CD4-positive, alpha-beta T cell treated with Interleukin-4 for 1 hour (primary cell): ENCODE measurements at regions not wholly inside any gene's neighbourhood (a gene's known extent, or its start where the extent isn't known, plus 50 kb on each side); places are given as distances from the start of the nearest gene placed in this dataset.
"Not testable (repeated sequence)": the region's sequence is repeated elsewhere in the genome, so short reads cannot be mapped to it uniquely, and the experiment has no call there.

Experiments
- DNase-seq, 2 donors: peaks; one replicate each; pipeline ENCODE4 v3.0.0-alpha.2; 2020 to 2022

DNA sequence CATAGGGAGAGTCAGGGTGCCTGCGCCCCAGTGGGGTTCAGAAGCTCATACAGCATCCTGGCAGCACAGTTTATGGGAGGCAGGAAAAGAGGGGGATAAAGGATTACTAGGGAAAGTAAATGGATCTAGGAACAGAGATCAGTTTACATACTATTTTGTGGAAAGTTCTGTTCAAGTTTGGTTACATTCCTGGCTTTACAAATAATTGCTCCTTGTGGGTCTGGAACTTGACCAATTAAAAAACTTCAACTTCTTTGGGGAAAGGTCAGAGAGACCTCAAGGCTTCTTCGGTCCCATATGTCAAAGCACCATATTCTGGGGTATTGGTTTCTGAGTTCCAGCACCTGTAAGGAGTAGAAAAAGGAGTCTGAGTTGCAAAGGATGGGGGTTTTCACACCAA is 64.1 kb downstream of the ZDHHC19 start:
- DNase-seq = no peak

DNA sequence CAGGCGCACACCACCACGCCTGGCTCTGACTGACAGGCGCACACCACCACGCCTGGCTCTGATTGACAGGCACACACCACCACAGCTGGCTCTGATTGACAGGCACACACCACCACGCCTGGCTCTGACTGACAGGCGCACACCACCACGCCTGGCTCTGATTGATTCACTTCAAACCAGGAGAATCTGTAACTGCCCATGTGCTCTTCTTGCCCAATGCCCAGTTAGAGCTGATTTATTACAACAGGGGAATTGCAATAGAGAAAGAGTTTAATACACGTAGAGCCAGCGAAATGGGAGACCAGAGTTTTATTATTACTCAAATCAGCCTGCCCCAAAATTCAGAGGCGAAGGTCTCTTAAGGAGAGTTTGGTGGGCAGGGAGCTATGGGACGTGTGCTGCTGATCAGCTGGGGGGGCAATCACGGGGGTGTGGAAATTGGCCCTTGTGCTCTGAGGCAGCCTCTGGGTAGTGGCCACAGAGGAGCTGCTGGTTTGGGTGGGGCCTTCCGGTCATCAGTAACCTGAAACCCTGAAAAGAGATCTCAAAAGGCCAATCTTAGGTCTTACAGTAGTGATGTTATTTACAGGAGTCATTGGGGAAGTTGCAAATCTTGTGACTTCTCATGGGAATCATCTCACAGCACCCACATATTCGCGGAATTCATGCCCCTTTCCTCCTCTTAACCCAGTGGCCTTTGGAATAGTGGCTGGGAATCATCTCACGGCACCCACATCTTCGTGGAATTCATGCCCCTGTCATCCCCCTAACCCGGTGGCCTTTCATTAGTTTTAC is 63.8 kb upstream of the TFRC start:
- DNase-seq = no peak

DNA sequence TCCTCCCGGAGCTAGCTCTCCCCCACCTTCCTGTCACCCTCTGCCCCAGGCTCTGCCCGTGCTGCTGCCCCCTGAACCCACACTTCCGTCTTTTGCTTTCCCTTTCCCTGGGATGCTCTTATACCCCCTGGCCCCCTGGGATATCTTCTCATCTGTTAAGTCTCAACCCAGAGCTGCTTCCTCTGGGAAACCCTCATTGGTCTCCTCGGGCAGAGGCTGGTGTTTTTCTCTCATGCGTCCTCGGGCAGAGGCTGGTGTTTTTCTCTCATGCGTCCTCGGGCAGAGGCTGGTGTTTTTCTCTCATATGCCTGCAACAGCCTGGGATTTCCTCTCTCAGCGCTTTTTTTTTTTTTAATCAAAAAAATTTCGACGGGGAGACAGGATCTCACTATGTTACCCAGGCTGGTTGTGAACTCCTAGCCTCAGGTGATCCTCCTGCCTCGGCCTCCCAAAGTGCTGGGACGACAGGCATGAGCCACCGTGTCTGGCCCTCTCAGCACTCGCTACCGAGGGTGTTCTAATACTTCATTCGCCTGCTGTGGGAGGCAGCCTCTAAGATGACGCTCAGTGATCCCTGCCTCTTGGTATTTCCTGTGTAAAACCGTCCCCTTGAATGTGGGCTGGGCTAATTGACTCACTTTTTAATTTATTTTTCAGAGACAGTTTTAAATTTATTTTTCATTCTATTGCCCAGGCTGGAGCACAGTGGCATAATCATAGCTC is 62.7 kb upstream of the TFRC start:
- peak; percentile 29 to 55 for DNase-seq

DNA sequence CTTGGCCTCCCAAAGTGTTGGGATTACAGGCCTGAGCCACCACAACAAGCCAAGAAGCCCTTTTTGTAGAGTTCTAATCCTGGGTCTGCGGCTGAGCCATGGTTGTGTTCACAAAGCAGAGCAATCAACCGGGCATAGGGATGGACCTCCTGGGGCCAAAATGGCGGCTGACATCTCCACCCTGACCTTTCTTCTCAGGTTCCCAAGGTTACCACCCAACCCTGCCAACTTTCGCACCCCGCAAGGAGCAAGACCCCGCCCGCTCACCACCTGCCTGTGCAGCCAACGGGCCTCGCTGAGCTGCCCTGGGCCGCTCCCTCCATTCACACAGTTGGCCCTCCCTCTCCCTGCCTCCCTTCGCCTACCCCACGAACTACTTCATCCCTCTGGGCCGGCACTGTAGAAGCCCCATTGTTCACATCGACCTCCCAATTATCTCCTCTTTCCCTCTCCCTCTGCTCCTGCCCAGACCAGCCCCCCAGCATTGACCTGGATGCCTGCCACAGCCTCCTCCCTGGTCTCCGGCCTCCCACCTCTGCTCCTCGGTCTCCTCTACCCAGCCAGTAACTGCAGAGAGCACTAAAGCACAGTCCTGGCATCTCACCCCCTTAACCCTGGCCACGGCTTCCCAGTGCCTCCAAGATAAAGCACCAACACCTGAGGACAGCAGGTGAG is 62.0 kb upstream of the TFRC start:
- no peak for DNase-seq

DNA sequence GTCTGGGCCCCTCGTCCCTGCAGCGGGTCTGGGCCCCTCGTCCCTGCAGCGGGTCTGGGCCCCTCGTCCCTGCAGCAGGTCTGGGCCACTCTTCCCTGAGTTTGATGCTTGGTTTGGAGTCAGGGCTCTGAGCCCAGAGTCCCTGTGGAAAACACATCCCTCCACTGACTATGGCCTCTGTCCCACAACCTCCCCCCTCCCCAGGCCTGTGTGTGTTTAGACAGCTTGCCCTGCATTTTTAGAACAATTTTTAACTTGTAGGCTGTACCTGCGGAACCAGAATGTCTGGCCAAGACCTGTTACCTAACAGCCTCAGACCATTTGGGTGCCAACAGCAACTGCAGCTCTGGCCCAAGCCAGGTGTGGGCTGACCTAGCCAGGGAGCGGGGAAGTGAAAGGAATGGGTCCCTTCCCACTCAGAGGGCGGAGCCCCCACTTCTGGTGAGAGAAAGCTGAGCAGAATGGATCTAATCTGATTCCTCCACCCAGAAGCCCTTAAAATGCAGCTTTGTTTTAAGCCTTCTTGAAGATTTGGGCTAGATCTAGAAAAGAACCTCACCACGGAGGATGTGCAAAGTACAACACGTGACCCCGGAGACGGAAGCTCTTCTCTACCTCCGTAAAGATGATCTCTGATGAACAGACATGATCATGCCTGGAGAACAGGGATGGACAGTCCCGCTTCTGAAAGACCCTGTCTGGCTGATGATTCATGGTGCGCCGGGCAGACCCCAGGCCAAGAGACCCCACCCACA is 60.5 kb upstream of the TFRC start:
- no peak for DNase-seq

DNA sequence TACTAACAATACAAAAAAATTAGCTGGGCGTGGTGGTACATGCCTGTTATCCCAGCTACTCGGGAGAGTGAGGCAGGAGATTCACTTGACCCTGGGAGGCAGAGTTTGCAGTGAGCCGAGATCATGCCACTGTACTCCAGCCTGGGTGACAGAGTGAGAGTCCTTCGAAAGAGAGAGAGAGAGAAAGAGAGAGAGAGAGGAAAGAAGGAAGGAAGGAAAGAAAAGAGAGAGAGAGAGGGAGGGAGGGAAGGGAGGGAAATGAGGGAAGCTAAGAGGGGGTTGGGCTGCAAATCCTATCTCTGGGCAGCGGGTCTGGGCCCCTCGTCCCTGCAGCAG is 59.9 kb upstream of the TFRC start:
- DNase-seq = no peak

DNA sequence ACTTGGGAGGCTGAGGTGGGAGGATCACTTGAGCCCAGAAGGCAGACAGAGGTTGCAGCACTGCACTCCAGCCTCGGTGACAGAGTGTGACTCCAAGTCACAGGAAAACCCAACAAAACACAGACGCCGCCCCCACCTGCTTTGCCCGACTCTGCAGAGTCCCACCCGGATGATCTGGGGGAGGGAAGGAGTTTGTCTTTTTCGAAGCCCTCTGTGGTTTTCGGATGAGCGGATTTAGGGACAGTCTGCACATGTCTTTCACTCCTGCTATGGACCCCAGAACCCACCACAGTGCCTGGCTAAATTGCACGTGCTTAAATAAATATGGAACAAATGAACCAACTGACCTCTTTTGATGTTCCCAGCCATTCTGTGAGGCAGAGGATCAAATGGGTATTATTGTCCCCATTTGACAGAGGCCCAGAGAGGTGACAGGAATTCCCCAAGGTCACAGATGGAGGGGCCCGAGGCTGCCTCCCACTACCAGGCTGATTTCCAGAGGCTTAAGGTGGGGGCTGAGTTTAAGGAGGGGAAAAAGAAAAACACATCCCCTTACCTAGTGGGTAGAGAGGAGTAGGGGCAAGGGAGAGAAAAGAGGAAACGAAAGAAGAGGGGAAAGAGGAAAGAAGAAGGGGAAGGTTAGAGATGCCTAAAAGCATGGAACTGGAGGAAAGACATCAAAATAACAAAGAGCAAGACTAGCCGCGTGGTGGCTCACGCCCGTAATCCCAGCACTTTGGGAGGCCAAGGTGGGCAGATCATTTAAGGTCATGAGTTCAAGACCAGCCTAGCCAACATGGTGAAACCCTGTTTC is 59.4 kb upstream of the TFRC start:
- DNase-seq = no peak

DNA sequence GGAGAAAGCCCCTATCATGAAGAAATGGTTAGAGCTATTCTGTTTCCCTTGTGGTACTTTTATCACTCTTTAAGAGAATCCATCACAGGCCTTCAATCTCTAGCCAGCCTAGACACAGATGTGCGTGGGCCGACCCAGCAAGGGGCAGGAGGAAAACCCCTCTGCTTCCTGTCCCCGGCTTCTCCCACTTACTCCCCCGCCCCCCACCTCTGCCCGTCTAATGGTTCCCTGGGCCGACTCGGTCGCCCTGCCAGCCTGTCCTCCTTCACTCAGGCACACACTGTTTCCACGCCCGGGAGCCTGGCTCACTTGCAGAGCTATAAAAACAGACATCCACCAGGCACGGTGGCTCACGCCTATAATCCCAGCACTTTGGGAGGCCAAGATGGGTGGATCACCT is 58.3 kb upstream of the TFRC start:
- DNase-seq = no peak

DNA sequence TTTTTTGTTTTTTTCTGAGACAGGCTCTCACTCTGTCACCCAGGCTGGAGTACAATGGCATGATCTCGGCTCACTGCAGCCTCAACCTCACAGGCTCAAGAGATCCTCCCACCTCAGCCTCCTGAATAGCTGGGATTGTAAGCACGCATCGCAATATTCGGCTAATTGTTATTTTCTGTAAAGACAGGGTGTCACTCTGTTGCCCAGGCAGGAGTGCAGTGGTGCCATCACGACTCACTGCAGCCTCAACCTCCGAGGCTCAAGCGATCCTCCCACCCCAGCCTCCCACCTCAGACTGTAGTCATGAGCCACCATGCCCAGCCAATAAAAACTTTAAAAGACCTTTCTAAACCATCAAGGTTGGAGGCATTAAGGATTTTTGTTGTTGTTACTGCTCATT is 57.4 kb upstream of the TFRC start:
- no peak for DNase-seq

DNA sequence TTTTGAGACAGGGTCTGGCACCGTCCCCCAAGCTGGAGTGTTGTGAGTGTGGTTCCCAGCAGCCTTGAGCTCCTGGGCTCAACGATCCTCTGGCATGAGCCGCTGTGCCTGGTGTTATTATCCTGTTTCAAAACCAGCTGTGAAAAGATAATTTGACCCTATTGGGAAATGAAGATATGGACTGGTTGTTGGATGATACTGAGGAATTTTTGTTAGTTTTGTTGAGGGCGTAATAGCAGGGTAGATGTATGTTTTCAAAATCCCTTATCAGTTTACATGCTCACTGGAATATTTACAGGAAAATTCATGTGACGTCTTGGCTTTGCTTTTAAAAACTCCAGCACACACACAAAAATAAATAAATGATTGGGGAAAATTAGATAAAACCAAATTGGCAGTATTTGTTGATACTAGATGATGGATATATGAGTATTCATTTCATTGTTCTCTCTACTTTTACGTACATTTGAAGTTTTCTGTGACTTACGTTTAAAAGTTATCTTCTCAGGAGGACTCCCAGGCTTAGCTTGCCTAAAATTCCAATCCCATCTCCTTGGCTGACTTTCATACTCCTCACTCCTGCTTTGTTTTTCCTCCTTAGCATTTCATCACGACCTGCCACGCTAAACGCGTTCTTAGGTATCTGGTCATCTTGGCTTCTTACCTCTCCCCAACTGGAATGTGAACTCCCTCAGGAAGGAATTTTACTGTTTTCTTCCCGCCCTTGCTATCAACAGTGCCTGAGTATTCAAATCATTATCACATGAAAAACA is 56.8 kb upstream of the TFRC start:
- no peak for DNase-seq

DNA sequence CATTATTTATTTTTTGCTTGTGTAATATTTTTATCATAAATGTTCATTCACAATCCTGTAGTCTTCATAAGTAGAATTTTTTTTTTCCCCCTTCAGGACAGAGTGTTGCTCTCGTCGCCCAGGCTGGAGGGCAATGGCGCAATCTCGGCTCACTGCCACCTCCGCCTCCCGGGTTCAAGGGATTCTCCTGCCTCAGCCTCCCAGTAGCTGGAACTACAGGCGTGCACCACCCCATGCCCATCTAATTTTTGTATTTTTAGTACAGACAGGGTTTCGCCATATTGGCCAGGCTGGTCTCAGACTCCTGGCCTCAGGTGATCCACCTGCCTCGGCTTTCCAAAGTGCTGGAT is 54.7 kb upstream of the TFRC start:
- DNase-seq = not testable (repeated sequence)

DNA sequence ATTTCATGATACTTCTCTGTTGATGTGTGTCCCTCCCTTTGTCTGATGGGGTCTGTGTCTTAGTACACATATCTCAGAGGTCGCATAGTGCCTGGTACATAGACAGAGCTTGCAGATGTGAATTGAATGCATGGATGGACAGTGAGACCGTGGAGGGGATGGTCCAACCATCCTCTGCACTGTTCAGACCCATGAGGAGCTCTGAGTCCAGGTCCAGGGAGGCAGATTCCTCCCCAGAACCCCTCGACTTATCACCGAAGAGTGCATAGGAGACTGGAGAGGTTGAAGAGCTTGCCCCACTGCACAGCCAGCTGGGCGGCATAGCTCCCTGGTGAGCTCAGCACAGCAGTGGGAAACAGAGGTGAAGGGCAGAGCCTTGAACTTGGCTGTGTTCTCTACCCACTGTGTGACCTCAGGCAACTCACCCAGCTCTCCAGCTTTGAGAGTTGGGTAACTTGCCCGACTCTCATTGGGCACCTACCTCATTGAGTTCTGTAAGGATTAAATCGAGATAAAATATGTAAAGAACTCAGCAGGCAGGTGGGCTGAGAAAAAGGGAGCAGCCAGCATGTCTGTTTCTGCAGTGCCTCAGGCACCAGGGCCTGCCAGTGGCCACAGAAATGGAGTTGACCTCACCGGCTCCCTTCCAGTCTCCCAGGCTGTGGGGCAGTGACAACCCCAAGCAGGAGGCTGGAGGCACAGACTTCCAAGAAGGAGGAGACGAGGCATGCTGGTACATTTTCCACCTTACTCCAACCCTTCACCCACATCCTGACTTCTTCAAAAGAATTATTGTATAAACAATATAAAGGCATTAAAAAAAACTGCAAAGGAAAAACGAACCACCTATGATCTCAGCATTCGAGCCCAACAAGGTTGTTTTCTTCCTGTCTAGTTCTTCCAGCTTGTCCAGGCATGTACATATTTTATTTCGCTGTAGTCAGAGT is 54.1 kb upstream of the TFRC start:
- no peak for DNase-seq

DNA sequence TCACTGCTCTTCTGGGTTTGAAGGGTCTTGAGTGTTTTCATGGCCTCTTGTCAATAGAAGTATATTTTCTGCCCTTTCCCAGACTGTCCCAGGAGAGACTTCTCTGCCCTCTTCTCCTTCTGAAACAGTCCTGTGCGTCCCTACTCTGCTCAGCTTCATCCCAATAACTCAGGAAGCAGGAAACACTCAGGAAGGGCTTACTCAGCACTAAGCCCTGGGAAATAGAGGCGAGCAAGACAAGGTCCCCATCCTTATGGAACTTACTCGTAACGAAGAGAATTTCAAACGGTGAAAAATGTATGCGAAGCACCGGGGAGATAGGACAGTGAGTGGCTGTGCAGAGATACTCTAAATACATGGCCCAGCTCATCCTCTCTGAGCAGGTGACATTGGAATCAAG is 52.8 kb upstream of the TFRC start:
- no peak for DNase-seq

DNA sequence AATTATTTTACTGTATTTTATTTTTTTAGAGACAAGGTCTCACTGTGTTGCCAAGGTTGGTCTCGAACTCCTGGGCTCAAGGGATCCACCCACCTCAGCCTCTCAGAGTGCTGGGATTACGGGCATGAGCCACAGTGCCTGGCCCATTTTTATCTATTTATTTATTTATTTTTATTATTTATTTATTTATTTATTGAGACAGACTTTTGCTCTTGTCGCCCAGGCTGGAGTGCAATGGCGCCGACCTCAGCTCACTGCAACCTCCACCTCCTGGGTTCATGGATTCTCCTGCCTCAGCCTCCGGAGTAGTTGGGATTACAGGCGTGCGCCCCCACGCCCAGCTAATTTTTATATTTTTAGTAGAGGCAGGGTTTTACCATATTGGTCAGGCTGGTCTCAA is 52.0 kb upstream of the TFRC start:
- DNase-seq = not testable (repeated sequence)

DNA sequence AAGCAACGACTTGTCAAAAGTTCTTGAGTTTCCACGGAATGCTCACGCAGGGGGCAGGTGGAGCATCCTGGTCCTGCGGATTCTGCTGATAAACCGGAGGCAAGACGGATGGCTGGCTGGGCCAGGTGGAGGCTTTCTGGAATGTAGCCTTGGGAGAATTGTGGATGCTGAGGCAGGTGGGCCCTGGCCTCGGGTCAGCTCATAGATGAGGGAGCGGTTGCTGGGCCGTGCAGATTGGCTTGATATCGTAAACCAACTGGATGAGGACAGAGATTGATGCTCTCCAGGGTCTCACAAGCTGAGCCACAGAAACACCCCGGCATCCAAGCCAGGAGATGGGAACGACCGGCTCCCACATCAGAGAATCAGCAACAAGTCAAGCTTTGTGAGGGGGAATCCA is 50.0 kb upstream of the TFRC start:
- no peak for DNase-seq
